A549 (cell line): ENCODE measurements at regions not wholly inside any gene's neighbourhood (a gene's known extent, or its start where the extent isn't known, plus 50 kb on each side); places are given as distances from the start of the nearest gene placed in this dataset.

Source experiments
- ATAC-seq, 2 experiments: fragments of 200-7000 bp in 1 of 2; fragments of >200 bp in 1 of 2; cut with Nextera tagmentation in 1 of 2; cut with Tn5 transposase in 1 of 2; 3 replicates each; pipeline versions ENCODE4 v1.8.0 to v1.9.1; 2018 to 2020; ENCODE audit warnings: mild to moderate bottlenecking in 1 of 2, moderate library complexity in 1 of 2
- CTCF ChIA-PET: fragments of 300-600 bp; sonication (Branson Sonifier 250); formaldehyde crosslinking; extraction: SDS; loops from one replicate; lab custom pipeline; 2021; ENCODE audit warnings: antibody characterized with exemption, inconsistent platforms; lab: Yijun Ruan, JAX
- POLR2A ChIA-PET: fragments of 350-600 bp; formaldehyde crosslinking; extraction: SDS; loops from one replicate; lab custom pipeline; 2021; ENCODE audit warnings: antibody characterized with exemption, inconsistent platforms; lab: Yijun Ruan, JAX
- DNase-seq, 2 experiments: peaks; one replicate each; pipeline versions ENCODE4 v3.0.0 to v3.0.0-alpha.2; 2011 to 2016; ENCODE audit warnings: low read depth in 1 of 2, low spot score in 1 of 2
- FAIRE-seq: peaks from 2 replicates; lab custom pipeline; 2011; peaks lifted over from hg19 to GRCh38; lab: Jason Lieb, UNC
- H3K27ac ChIP-seq, 2 experiments: fragments of >200 bp; sonication (Bioruptor Twin); formaldehyde crosslinking; 3 replicates each; pipeline ENCODE4 v1.5.1; 2016 to 2017
- H3K4me1 ChIP-seq: fragments of >200 bp; sonication (Bioruptor Twin); formaldehyde crosslinking; 3 replicates; pipeline ENCODE4 v1.6.1; 2016
- H3K4me2 ChIP-seq: fragments of >200 bp; sonication (Bioruptor Twin); formaldehyde crosslinking; 3 replicates; pipeline ENCODE4 v1.6.1; 2016
- H3K4me3 ChIP-seq: fragments of >200 bp; sonication (Bioruptor Twin); formaldehyde crosslinking; 3 replicates; pipeline ENCODE4 v1.5.1; 2016
- H3K9me3 ChIP-seq: fragments of >200 bp; sonication (Bioruptor Twin); formaldehyde crosslinking; 3 replicates; pipeline ENCODE4 v1.6.1; 2016
- ATOH8 ChIP-seq: fragments of 250-450 bp; sonication (Bioruptor Pico); IDR thresholded peaks from 2 replicates; pipeline ENCODE4 v1.5.0; 2020; ENCODE audit warnings: low read depth, mild to moderate bottlenecking, moderate library complexity
- BHLHE40 ChIP-seq: IDR thresholded peaks from 2 replicates; pipeline ENCODE4 v1.6.1; 2012; ENCODE audit warnings: low read depth, low read length, inconsistent platforms
- CBX8 ChIP-seq: fragments of 200-600 bp; sonication (generic); IDR thresholded peaks from 2 replicates; pipeline ENCODE4 v1.6.1; 2016
- CHD2 ChIP-seq: fragments of 150-350 bp; IDR thresholded peaks from 2 replicates; pipeline ENCODE4 v1.6.1; 2014; ENCODE audit warnings: low read length; ENCODE audit not compliant: partially characterized antibody
- CHD4 ChIP-seq: fragments of 200-600 bp; sonication (generic); IDR thresholded peaks from 2 replicates; pipeline ENCODE4 v1.6.1; 2016; ENCODE audit warnings: antibody characterized with exemption, mild to moderate bottlenecking, borderline replicate concordance
- E2F6 ChIP-seq: IDR thresholded peaks from 2 replicates; pipeline ENCODE4 v1.6.1; 2012; ENCODE audit warnings: low read depth, borderline replicate concordance
- ELK1 ChIP-seq: fragments of 150-350 bp; IDR thresholded peaks from 2 replicates; pipeline ENCODE4 v1.6.1; 2014; ENCODE audit warnings: low read depth, mild to moderate bottlenecking, low read length
- EP300 ChIP-seq, 2 experiments: fragments of >200 bp; sonication (Bioruptor Twin); formaldehyde crosslinking; IDR thresholded peaks; 2 replicates in 1 of 2; 3 replicates in 1 of 2; pipeline ENCODE4 v1.6.1; 2016 to 2017
- ESRRA ChIP-seq: fragments of 150-350 bp; IDR thresholded peaks from 2 replicates; pipeline ENCODE4 v1.6.1; 2014; ENCODE audit warnings: mild to moderate bottlenecking, low read length, borderline replicate concordance
- GATA3 ChIP-seq: IDR thresholded peaks from 2 replicates; pipeline ENCODE4 v1.6.1; 2012; ENCODE audit warnings: borderline replicate concordance
- HDAC2 ChIP-seq: fragments of 200-600 bp; sonication (generic); IDR thresholded peaks from 2 replicates; pipeline ENCODE4 v1.6.1; 2016
- HES2 ChIP-seq: fragments of >200 bp; sonication (Bioruptor Twin); formaldehyde crosslinking; IDR thresholded peaks from 2 replicates; pipeline ENCODE4 v1.6.1; 2016
- HOXA7 ChIP-seq: fragments of 250-450 bp; sonication (Bioruptor Pico); IDR thresholded peaks from 2 replicates; pipeline ENCODE4 v1.5.0; 2020; ENCODE audit warnings: mild to moderate bottlenecking, moderate library complexity
- HOXB13 ChIP-seq: fragments of 250-450 bp; sonication (Bioruptor Pico); IDR thresholded peaks from 2 replicates; pipeline ENCODE4 v1.5.0; 2020; ENCODE audit warnings: low read depth, mild to moderate bottlenecking, moderate library complexity
- JUN ChIP-seq, 2 experiments: fragments of >200 bp; sonication (Bioruptor Twin); formaldehyde crosslinking; IDR thresholded peaks; 2 replicates in 1 of 2; 3 replicates in 1 of 2; pipeline ENCODE4 v1.6.1; 2016 to 2017
- JUNB ChIP-seq: fragments of >200 bp; sonication (Bioruptor Twin); formaldehyde crosslinking; IDR thresholded peaks from 2 replicates; pipeline ENCODE4 v1.6.1; 2016
- KDM5A ChIP-seq: fragments of 200-600 bp; sonication (generic); IDR thresholded peaks from 2 replicates; pipeline ENCODE4 v1.6.1; 2016; ENCODE audit warnings: antibody characterized with exemption, mild to moderate bottlenecking
- MAZ ChIP-seq: fragments of 150-350 bp; IDR thresholded peaks from 2 replicates; pipeline ENCODE4 v1.6.1; 2014; ENCODE audit warnings: antibody characterized with exemption, low read depth, low read length, borderline replicate concordance
- MYC ChIP-seq: IDR thresholded peaks from 2 replicates; pipeline ENCODE4 v1.6.1; 2012; ENCODE audit warnings: mild to moderate bottlenecking, inconsistent platforms, low read length, improper control_type of control experiment, borderline replicate concordance
- NFE2L2 ChIP-seq: fragments of 150-350 bp; conservative IDR thresholded peaks from 2 replicates; pipeline ENCODE4 v1.6.1; 2014; ENCODE audit warnings: low read length
- NPAS2 ChIP-seq: fragments of 250-450 bp; sonication (Bioruptor Pico); IDR thresholded peaks from 2 replicates; pipeline ENCODE4 v1.8.0; 2022; ENCODE audit warnings: mild to moderate bottlenecking, moderate library complexity, borderline replicate concordance
- NR3C1 ChIP-seq: fragments of >200 bp; sonication (Bioruptor Twin); formaldehyde crosslinking; IDR thresholded peaks from 3 replicates; pipeline ENCODE4 v1.6.1; 2017
- PBX3 ChIP-seq: IDR thresholded peaks from 2 replicates; pipeline ENCODE4 v1.6.1; 2012
- POLR2AphosphoS2 ChIP-seq: conservative IDR thresholded peaks from 2 replicates; pipeline ENCODE4 v1.6.1; 2012; ENCODE audit warnings: low read length, improper control_type of control experiment, inconsistent platforms
- RAD21 ChIP-seq, 2 experiments: fragments of >200 bp in 1 of 2; sonication (Bioruptor Twin) in 1 of 2; formaldehyde crosslinking in 1 of 2; IDR thresholded peaks in 1 of 2; conservative IDR thresholded peaks in 1 of 2; 2 replicates in 1 of 2; 3 replicates in 1 of 2; pipeline ENCODE4 v1.6.1; 2012 to 2018; ENCODE audit warnings: inconsistent platforms in 1 of 2
- RCOR1 ChIP-seq: fragments of 150-350 bp; IDR thresholded peaks from 2 replicates; pipeline ENCODE4 v1.6.1; 2014; ENCODE audit warnings: antibody characterized with exemption, low read length, low read depth
- SMC3 ChIP-seq: fragments of >200 bp; sonication (Bioruptor Twin); formaldehyde crosslinking; IDR thresholded peaks from 3 replicates; pipeline ENCODE4 v1.6.1; 2018; ENCODE audit warnings: inconsistent platforms
- SREBF2 ChIP-seq: fragments of 450-650 bp; IDR thresholded peaks from 2 replicates; pipeline ENCODE4 v1.6.1; 2014; ENCODE audit warnings: mild to moderate bottlenecking, moderate library complexity
- TP53 ChIP-seq: fragments of 250-450 bp; sonication (Bioruptor Pico); IDR thresholded peaks from 2 replicates; pipeline ENCODE4 v1.5.0; 2021; ENCODE audit warnings: mild to moderate bottlenecking, moderate library complexity
- USF2 ChIP-seq: fragments of 450-650 bp; IDR thresholded peaks from 2 replicates; pipeline ENCODE4 v1.6.1; 2014; ENCODE audit warnings: antibody characterized with exemption
- ZC3H11A ChIP-seq: fragments of 450-650 bp; IDR thresholded peaks from 2 replicates; pipeline ENCODE4 v1.6.1; 2014; ENCODE audit warnings: antibody characterized with exemption, mild to moderate bottlenecking
- ZFP36 ChIP-seq: fragments of 450-650 bp; IDR thresholded peaks from 2 replicates; pipeline ENCODE4 v1.6.1; 2014; ENCODE audit warnings: borderline replicate concordance; ENCODE audit not compliant: partially characterized antibody
- whole genome bisulfite sequencing: methylation state at CpG from one replicate; pipeline ENCODE4 v1.1.6; 2017; ENCODE audit errors: missing lambda C conversion rate; 5-methylcytosine and 5-hydroxymethylcytosine counted together

GRCh38 chr2:16242906-16243305 is 302.6 kb downstream of the MYCN start:
- ATAC-seq, result no peak
- no peaks in the 10 kb centered on the region for H3K9me3 ChIP-seq

GRCh38 chr2:16241166-16242160 is 301.1 kb downstream of the MYCN start:
- TF ChIP-seq ZC3H11A (no peak), ESRRA (no peak), ZFP36 (no peak), RAD21 (conservative IDR thresholded peaks at IDR 0.05 in 1 of 2, IDR thresholded peaks at IDR 0.05 in 1 of 2) (no peak), HOXB13 (CRISPR knock-in tag) (no peak), GATA3 (no peak), EP300 (IDR thresholded peaks at IDR 0.05) (no peak), CHD4 (no peak), JUN (IDR thresholded peaks at IDR 0.05) (no peak), HOXA7 (CRISPR knock-in tag) (no peak), POLR2AphosphoS2 (no peak)
- Histone ChIP-seq H3K4me3 (no peak overlapping the region), H3K9me3 (no peaks in the 10 kb centered on the region), H3K4me2 (no peak overlapping the region), H3K4me1 (no peaks in the 10 kb centered on the region), H3K27ac (no peak overlapping the region)
- ATAC-seq, result no peak
- no peak for DNase-seq
- ChIA-PET POLR2A (no interaction called here), CTCF (no interaction called here)
- 0% methylated on average over 6 of the region's 6 CpGs for WGBS
- no peak for FAIRE-seq

More at GRCh38 chr2:16242906-16243305, 302.6 kb downstream of the MYCN start:
- no peaks in the 10 kb centered on the region for H3K4me1 ChIP-seq
- H3K4me2 ChIP-seq, result no peak overlapping the region
- H3K27ac ChIP-seq, result no peak overlapping the region
- DNase-seq (no peak), FAIRE-seq (no peak)
- ChIA-PET POLR2A (no interaction called here), CTCF (interaction anchor here (0.7 kb wide), 1 partner anchor 1519 kb away, joined by 3 read pairs; no protein-coding TSS in a partner anchor)
- no peak overlapping the region for H3K4me3 ChIP-seq
- TF ChIP-seq NR3C1 (no peak), SREBF2 (no peak), HES2 (no peak), USF2 (no peak), CBX8 (no peak), RCOR1 (no peak), TP53 (CRISPR knock-in tag) (no peak), HDAC2 (no peak), NFE2L2 (no peak), ATOH8 (CRISPR knock-in tag) (no peak)

GRCh38 chr2:16240402-16240801 is 300.1 kb downstream of the MYCN start:
- ChIA-PET POLR2A (no interaction called here), CTCF (no interaction called here)
- ATAC-seq (no peak), FAIRE-seq (no peak), DNase-seq (no peak)
- Histone ChIP-seq H3K4me1 (no peaks in the 10 kb centered on the region), H3K4me2 (no peak overlapping the region), H3K4me3 (no peak overlapping the region), H3K27ac (no peak overlapping the region), H3K9me3 (no peaks in the 10 kb centered on the region)
- 7% methylated on average over 3 of the region's 3 CpGs for WGBS
- no peak for TF ChIP-seq EP300 (IDR thresholded peaks at IDR 0.05)
- TF ChIP-seq MYC, result no peak
- TF ChIP-seq KDM5A, result no peak
- TF ChIP-seq ZC3H11A, result no peak
- TF ChIP-seq NPAS2 (CRISPR knock-in tag), result no peak
- TF ChIP-seq TP53 (CRISPR knock-in tag), result no peak
- no peak for TF ChIP-seq JUN (IDR thresholded peaks at IDR 0.05)
- TF ChIP-seq BHLHE40, result no peak
- no peak for TF ChIP-seq SMC3
- no peak for TF ChIP-seq JUNB
- no peak for TF ChIP-seq MAZ
- no peak for TF ChIP-seq CHD2
- no peak for TF ChIP-seq SREBF2
- TF ChIP-seq E2F6, result no peak
- TF ChIP-seq PBX3, result no peak
- no peak for TF ChIP-seq ELK1
- TF ChIP-seq POLR2AphosphoS2, result no peak
